GM19043 (cell line): ENCODE measurements at regions not wholly inside any gene's neighbourhood (a gene's known extent, or its start where the extent isn't known, plus 50 kb on each side); places are given as distances from the start of the nearest gene placed in this dataset.

Experiments
- ATAC-seq: cut with Tn5 transposase; IDR thresholded peaks from one replicate; pipeline ENCODE4 v1.9.1; 2021; ENCODE audit warnings: low read depth; ENCODE audit not compliant: unreplicated experiment

GRCh38 chr16:86087011-86087895 is 188.3 kb downstream of the IRF8 start:
- no peak for ATAC-seq

- ATAC-seq = no peak
Measured at GRCh38 chr16:86087896-86088230, 188.9 kb downstream of the IRF8 start.

GRCh38 chr16:86088287-86088686 is 189.3 kb downstream of the IRF8 start:
- no peak for ATAC-seq

- no peak for ATAC-seq
Measured at GRCh38 chr16:86088816-86089215, 189.9 kb downstream of the IRF8 start.

DNA sequence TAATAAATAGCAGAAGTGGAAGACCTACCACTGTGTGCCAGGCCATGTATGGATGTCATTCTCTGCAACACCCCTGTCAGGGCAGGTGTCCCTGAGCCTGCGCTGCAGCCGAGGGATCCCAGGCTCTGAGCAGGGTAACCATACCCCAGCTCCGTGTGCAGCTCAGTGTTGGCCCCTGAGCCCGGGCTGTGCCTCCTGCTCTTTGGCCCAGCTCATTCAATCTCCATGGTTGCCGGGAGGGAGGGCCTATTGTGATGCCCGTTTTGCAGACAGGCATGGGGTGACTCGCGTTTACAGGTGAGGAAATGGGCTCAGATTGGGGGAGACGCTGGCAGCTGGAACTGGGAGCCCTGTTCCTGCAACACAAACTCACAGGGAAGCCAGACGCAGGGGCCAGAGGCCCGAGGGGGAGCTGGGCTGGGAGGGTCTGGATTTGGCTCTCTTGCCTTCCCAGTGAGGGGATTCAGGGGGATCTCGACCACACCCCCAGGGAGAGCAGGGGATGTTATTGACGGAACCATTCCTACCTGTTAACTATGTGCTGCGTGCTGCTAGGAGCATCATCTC is 190.5 kb downstream of the IRF8 start:
- ATAC-seq = no peak

DNA sequence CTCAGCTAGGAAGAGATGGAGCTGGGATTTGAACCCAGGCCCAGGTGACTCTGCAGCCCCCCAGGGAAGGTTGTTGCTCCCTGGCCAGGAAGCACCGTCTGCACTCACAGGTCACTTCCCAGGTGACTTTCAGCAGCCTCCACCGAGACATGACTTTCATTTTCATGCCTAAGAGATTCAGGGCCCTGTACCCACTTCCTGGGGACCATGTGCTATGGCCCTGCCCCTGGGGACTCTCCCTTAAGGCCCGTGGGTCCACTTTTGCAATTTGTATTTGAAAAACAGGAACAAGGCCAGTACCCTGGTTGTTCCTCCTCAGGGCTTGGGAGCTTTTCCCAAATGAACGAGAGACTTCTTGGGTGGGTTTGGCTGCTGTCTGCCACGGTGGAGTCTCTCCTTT is 191.0 kb downstream of the IRF8 start:
- ATAC-seq = no peak

DNA sequence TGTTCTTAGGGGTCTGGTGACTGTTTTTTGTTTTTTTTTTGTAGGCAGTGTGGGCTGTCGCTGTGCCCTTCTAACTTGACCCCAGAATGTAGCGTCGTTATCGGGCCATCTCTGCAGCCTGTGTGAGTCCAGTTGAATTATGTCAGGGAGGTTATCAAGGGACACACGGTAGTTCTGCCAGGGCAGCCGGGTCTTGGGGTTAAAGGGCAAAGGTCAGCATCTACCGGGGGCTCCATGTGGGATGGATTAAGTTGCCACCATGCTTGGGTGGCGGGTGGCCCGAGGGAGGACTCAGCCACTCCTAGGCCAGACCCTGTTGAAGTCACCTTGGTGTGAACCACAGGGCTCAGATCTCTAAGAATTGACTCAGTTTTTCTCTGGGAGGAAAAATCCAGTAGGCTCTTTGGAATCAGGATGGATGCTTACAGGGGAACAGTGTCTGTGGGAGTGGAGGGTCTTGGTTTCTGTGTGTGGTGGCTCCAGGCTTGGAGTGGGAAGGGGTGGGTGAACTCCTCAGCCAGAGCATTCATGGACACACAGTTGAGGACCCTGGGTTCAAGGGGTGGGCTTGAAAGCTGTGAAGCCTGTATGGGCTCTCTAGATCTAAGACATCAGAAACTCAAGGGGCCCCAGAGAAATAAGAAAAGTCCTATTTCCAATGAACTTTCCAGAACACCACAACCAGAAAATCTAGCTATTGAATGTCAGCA is 191.7 kb downstream of the IRF8 start:
- no peak for ATAC-seq

DNA sequence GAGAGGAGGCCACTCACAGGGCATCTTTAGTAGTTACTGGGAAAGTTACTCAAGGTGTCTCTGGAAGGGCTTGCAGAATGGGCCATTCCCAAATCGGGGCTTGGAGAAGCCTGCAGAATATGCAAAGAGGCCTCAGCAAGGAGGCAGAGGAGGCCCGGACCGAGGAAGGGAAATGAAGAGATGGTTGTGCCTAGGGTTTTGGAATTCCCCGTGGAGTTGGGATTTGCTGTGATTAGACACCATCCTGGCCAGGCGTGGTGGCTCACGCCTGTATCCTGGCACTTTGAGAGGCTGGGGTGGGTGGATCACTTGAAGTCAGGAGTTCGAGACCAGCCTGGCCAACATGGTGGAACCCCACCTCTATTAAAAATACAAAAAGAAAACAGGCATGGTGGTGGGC is 193.0 kb downstream of the IRF8 start:
- ATAC-seq = no peak

DNA sequence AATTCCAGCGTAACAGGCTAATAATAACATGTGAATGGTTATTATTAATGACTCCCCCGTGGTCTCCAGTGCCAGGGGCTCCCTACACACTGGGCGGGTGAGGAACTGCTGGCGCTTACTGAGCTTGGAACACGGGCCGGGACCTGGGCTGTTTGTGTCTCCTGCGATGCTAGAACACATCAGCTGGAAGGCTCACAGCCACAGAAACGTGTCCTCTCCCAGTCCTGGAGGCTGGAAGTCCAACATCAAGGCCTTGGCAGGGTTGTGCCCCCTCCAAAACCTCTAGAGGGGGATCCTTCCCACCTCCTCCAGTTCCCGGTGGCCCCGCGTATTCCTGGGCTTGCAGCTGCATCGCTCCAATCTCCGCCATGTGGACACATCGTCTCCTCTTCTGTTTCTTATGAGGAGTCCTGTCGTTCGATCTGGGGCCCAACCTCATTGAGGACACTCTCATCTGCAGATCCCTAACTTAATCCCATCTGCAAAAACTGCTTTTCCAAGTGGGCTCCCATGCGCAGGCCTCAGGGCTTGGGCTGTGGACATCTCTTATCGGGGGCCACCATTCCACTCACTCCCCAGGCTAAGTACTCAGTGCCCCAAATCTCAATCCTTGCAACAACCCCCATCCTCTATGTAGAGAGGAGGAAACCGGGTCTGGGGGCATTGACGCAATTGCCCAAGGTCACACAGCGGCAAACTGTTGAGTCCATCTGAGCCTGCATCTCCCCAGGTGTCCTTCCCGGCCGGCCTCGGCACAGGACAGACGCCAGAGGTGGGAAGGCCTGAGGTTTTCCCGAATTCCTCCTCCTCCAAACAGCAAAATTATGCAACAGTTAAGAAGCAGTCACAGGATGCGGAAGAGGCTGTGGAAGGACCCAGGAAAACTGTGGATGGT is 193.9 kb downstream of the IRF8 start:
- ATAC-seq = no peak

DNA sequence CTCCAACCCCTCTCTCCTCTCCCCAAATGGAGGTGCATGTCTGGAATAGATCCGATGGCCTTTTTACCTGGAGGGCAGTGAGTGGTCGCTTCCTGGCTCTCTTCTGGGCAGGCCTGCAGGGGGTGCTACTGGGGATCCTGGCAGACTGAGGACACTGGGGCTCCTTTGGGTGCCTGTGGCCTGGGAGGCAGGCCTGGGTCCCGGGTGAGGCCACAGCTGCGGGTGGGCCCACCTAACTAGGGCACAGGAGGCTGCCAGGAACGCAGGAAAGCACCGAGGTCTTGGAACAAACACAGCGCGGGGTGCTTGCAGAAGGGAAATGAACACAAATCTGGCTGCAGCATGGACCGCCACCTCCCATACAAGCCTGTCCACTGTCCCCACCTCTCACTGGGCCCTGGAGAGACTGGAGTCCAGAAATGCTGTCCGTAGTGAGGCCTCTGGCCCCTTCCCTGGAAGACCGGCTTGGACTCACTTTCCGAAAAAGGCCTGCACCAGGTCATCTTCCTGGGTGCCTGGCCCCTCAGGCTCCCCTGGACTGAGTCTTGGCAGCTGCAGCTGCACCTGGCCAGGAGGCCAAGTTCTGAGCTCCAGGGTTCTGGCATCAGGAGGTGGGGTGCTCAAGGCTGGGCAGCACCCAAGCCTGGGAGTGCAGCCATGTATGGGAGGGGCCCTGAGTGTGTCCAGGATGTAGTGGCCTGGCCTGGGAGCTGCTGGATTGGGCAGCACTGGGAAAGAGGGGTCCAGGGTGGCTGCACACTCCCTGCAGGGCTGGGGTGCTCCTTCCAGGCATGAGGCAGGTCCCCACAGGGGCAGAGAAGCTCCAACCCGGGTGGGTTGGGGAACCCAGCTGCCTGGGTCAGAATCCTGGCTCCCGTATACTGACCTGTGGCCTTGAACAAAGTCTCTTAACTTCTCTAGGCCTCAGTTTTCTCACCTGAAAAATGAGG is 195.1 kb downstream of the IRF8 start:
- no peak for ATAC-seq

DNA sequence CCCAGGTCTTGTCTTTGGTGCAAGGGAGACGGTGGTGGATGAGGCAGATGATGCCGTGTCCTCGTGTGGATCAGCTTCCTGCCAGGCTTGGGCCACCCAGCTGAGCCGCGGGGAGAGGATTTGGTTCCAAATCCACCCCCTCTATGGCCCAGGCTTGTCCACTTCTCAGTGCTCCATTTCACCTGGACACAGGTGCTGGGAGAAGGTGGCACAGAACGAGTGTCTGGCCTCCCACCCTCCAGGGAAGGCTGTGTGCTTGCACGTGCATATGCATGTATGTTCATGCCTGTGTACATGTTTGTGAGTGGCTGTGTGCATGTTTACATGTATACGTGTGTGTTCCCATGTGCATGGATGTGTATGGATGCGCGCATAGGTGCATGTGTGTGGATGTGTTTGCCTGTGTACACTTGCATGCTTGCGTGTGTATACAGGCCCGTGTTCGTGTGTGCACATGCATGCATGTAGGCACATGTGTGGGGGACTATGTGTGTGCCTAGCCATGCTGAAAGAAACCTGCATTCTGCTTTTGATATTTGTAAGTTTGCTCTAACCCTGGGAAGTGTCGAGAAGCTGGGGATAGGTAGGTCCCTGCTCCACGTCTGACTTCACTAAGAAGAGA is 196.3 kb downstream of the IRF8 start:
- ATAC-seq = no peak

GRCh38 chr16:86095906-86096485 is 197.0 kb downstream of the IRF8 start:
- ATAC-seq = no peak

GRCh38 chr16:86096850-86097249 is 197.9 kb downstream of the IRF8 start:
- ATAC-seq = no peak

- no peak for ATAC-seq
Measured at GRCh38 chr16:86099326-86099725, 200.4 kb downstream of the IRF8 start.

DNA sequence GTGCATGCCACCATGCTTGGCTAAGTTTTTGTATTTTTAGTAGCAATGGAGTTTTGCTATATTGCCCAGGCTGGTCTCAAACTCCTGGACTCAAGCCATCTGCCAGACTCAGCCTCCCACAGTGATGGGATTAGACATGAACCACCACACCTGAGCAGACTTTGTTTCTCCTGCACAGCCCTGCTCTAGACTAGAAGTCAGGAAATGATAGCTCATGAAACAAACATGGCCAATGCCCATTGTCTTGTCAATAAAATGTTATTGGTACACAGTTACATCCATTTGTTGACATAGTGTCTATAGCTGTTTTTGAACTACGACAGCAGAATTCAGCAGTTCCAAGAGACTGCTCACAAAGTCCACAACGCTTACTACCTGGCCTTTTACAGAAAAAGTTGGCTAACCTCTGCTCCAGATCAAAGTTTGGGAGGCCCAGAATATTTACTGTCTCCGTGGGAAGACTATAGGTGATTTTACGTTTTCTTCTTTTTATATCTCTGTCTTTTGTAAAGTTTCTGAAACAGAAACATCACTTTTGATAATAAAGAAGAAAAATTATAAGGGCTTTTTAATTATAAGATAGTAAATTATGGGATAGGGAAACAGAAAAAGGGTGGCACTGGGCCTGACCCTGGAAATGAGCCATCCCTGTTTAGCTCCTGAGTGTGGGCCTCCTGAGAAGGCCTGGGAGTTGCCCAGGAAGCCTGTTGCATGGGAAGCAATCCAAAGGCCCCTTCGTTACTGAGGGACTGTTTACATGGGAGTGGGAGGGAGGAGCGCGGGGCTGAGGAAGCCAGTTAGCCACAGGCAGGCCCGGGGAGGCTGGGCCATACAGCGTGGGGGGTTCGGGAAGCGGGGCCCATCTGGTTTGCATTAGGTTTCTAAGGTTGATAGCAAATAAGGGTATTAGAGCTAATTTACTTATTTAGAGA is 201.5 kb downstream of the IRF8 start:
- no peak for ATAC-seq

- no peak for ATAC-seq
Measured at GRCh38 chr16:86101137-86101896, 202.4 kb downstream of the IRF8 start.

DNA sequence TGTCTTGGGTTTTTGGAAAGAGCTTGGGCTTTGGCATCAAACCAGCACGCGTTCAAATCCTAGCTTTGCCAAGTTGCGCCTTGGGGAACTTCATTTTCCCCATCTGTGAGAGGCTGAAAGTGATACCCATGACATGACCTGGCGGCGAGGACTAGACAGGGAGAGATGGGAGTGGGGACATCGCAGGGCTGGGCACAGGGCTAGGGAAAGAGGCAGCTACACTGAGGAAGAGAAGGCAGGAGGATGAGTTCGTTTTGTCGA is 202.9 kb downstream of the IRF8 start:
- no peak for ATAC-seq
